ENCODE measurements at regions not wholly inside any gene's neighbourhood (a gene's known extent, or its start where the extent isn't known, plus 50 kb on each side); places are given as distances from the start of the nearest gene placed in this dataset.

GRCh38 chr17:70366386-70366785 lies 197.1 kb downstream of the KCNJ2 start:
- TF ChIP-seq CTCF (IDR thresholded peaks at IDR 0.05) (no peak), MAZ (IDR thresholded peaks at IDR 0.05; ENCODE audit: borderline replicate concordance, low read depth, low read length) (no peak), JUN (IDR thresholded peaks at IDR 0.05) (no peak), EP300 (IDR thresholded peaks at IDR 0.05) (no peak), ELK1 (IDR thresholded peaks at IDR 0.05; ENCODE audit: low read depth, low read length) (no peak), ESRRA (IDR thresholded peaks at IDR 0.05; ENCODE audit: borderline replicate concordance, low read length) (no peak), RNF2 (IDR thresholded peaks at IDR 0.05; ENCODE audit: borderline replicate concordance, low read depth) (no peak), REST (IDR thresholded peaks at IDR 0.05) (no peak), ZSCAN20 (CRISPR knock-in tag; IDR thresholded peaks at IDR 0.05) (no peak), TP53 (CRISPR knock-in tag; IDR thresholded peaks at IDR 0.05) (no peak), NFE2L2 (conservative IDR thresholded peaks at IDR 0.05; ENCODE audit: low read length) (no peak), MAFK (IDR thresholded peaks at IDR 0.05; ENCODE audit: partially characterized antibody) (no peak), USF2 (IDR thresholded peaks at IDR 0.05) (no peak), MAX (IDR thresholded peaks at IDR 0.05) (no peak)
